ENCODE measurements at regions not wholly inside any gene's neighbourhood (a gene's known extent, or its start where the extent isn't known, plus 50 kb on each side); places are given as distances from the start of the nearest gene placed in this dataset. TPM values are rescaled to one million over a fixed set of nuclear protein-coding genes. Genes with fewer than 3 reads are reported as not detected.

- CTCF ChIA-PET: no interaction called here
- Histone ChIP-seq H3K4me2 (replicated peaks; ENCODE audit: low read depth, low read length, poor library complexity, severe bottlenecking) (no peak overlapping the region), H2AFZ (ENCODE audit: insufficient read depth, low read depth, low read length, poor library complexity, severe bottlenecking) (no peak overlapping the region), H3K36me3 (replicated peaks in 1 of 2; ENCODE audit: control extremely low read depth in 1 of 2, control insufficient read depth in 1 of 2, extremely low read depth in 1 of 2, insufficient read depth in 2 of 2, low read length in 1 of 2) (no peaks in the 10 kb centered on the region), H3K9me3 (ENCODE audit: control extremely low read depth in 1 of 3, control insufficient read depth in 2 of 3, insufficient read depth in 1 of 3, low read length in 2 of 3) (peaks cover 0 to 5% (median 0%) of the 10 kb centered on the region in 3 donors), H3K27ac (ENCODE audit: low read length in 2 of 2) (no peak overlapping the region), H3K4me1 (ENCODE audit: control insufficient read depth in 2 of 2, insufficient read depth in 2 of 2, low read length in 2 of 2) (no peaks in the 10 kb centered on the region), H3K27me3 (replicated peaks in 1 of 4; ENCODE audit: control extremely low read depth in 1 of 4, control insufficient read depth in 3 of 4, insufficient read depth in 4 of 4, low read length in 3 of 4) (peaks cover 0 to 3% (median 0%) of the 10 kb centered on the region in 4 experiments), H4K20me1 (ENCODE audit: control insufficient read depth, insufficient read depth, low read length, poor library complexity, severe bottlenecking) (no peaks in the 10 kb centered on the region), H3K4me3 (ENCODE audit: control extremely low read depth in 1 of 5, extremely low read depth in 1 of 5, insufficient read depth in 1 of 5, low read depth in 2 of 5, low read length in 4 of 5) (no peak overlapping the region), H3K79me2 (ENCODE audit: control insufficient read depth, insufficient read depth, low read length) (no peaks in the 10 kb centered on the region), H3K9ac (ENCODE audit: low read length) (no peak overlapping the region)
- Mint-ChIP-seq H3K4me3 (no peak overlapping the region), H3K4me1 (no peaks in the 10 kb centered on the region), H3K9me3 (ENCODE audit: insufficient read depth) (peaks cover 2% of the 10 kb centered on the region), H3K27me3 (no peaks in the 10 kb centered on the region), H3K27ac (no peak overlapping the region)
- TF ChIP-seq EZH2 (IDR thresholded peaks at IDR 0.05; ENCODE audit: borderline replicate concordance, insufficient read depth, low read depth, low read length, poor library complexity, severe bottlenecking) (no peak), CTCF (IDR thresholded peaks at IDR 0.05) (no peak)
- intact Hi-C loops (cut with micrococcal nuclease): no loop called here
- DNase-seq (no peak), ATAC-seq (ENCODE audit: low read depth) (no peak)
- no CpG with 5 or more reads among the region's 4 CpGs for WGBS (ENCODE audit: insufficient coverage)
- POLR2A ChIA-PET: no interaction called here
These were observed 341.2 kb downstream of the ZNF521 start for GRCh38 chr18:25010623-25011374.

Small RNA genes lying in the stretch of these regions (small RNA-seq; reads per million reads assigned to genes)
- gene PPIAP57 (ENCODE audit: insufficient read length, low read depth, low replicate concordance): not detected

Measured in B cell (primary cell).